ENCODE measurements at regions not wholly inside any gene's neighbourhood (a gene's known extent, or its start where the extent isn't known, plus 50 kb on each side); places are given as distances from the start of the nearest gene placed in this dataset.

DNA sequence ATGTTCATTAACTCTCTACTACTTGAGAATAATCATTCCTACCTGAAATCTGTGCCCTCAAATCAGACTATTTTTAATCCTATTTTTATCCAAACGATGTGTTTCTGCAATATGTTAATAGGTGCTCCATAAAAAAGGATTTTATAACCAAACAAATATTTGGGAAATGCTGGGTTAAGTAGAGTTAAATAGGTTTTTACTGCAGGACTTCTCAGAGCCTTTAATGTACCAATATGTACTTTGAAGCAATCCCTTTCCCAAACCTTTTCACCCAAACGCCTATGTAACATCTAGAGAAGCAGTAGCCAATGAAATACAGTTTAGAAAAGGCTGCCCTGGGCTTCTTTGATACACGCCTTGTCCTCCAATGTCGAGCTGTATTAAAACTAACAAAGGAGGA lies 182.5 kb downstream of the SP3 start:
- DNase-seq, result no peak

DNA sequence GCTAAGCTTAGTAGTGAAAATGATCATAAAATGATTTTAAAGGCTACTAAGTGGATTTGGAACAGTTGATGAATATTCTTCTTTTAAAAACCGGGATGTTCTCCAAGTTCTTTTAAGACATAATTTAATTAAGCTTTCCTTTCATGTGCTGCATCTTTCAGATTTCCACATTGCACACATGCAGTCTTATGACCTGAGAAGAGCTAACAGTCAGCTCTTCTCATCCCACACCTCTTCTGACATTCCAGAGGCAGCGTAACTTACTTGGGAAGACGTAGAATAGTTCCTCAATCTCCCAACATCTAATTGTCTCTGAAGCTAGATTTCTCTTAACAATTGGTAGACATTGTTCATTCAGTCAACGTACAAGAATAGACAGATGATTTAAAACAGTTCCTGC lies 181.8 kb downstream of the SP3 start:
- no peak for DNase-seq

DNA sequence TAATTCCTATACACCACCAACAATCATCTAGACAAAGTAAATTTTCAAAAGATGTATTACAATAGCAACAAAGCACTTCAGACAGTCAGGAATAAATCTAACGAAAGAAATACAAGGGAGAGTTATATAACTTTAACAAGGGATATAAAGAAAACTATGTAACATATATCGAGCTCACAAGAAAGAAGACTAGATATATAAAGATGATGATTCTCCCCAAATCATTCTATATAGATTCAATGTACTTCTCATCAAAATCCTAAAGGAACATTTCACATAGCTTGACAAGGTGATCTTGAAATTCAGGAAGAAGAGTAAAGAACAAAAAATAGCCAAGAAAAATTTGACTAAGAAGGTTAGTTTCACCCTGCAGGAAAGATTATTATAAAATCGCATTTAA lies 179.4 kb downstream of the SP3 start:
- no peak for DNase-seq

DNA sequence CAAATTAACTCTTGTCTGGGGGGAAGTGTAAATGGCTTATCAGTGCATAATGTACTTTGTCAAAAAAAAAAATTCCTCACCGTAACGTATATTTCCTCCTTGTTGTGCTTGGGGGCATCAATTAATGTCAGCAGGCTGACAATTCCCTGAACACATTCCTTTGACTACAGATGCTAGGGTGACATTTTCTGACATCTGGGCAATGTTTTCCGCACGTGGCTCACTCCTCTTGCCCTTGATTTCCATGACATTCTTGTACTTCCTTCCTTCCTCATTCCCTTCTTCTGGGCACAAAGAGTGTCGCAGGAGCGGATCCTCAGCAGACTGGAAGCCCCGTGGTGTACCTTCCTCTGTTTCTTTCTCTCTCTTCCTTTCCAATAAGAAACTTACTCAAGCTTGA lies 173.7 kb downstream of the SP3 start:
- no peak for DNase-seq

DNA sequence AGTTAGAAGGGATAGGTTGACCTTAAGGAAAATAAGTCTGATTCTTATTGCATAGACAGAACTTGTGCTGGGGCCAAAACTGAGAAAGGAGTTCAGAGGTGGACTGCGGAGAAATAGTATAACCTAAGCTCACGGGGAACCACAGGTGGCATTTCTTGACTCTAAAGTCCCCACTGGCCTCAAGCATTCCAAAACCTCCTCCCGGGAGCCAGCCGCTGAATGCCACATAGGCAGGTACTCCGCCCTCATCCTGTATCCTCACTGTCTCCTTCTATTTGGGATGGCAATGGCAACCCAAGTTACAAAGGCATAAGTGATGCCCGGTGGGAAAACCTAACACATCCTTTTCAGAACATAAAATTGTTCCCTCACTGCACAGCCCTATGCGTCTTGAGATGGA lies 173.0 kb downstream of the SP3 start:
- DNase-seq, result no peak

DNA sequence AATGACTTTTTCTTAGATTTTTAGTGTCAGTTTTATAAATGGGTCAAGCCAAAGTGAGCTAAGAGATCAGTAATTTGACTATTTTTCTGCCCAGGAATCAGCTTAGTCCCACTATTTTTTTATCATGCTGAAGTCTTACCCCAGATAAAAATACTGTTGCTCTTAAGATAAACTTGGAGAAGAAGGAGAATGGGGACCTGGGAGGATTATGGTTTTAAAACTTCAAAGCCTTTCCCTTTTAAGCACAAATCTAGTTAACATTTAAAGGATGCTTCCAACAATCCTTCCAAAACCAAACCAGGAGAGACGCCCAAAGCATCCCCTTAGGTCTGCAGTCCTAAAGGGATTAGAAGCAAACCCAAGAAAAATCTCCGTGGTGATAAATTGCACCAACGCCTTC lies 172.4 kb downstream of the SP3 start:
- no peak for DNase-seq

DNA sequence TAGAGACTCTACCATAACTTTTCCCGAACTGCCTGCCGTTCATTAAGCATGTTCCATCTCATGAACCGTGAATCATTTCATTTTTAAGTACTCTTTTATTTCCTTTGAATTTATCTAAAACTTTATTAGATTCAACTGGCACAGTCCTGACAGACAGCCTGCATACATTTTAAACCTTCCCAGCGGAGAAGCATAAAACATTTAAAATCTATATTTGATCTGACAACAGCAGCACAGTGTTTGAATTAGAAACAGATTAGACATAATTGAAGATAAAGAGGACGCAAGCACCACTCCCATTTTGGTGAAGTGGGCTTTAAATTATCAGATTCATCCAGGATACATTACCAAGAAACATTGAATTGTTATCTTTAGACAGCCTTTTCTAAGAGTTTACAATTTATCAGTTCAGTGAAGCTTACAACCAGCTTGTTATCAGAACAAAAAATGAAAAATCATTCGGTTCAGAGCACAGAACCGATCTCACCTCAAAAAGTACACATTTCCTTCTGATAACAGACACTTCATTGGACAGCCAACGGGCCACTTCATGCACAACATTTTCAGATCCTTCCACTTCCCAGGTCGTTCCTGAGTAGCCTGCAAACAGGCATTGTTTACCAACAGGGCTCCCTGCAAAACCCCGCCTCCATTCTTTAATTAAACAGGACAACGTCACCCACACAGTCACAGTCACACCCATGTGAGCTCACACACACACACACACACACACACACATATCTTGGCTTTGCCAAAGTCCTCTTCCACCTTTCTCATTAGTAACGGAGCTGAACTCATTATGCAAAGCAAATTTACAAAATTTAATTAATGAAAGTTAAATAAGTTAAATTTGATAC lies 171.2 kb downstream of the SP3 start:
- DNase-seq, result no peak

DNA sequence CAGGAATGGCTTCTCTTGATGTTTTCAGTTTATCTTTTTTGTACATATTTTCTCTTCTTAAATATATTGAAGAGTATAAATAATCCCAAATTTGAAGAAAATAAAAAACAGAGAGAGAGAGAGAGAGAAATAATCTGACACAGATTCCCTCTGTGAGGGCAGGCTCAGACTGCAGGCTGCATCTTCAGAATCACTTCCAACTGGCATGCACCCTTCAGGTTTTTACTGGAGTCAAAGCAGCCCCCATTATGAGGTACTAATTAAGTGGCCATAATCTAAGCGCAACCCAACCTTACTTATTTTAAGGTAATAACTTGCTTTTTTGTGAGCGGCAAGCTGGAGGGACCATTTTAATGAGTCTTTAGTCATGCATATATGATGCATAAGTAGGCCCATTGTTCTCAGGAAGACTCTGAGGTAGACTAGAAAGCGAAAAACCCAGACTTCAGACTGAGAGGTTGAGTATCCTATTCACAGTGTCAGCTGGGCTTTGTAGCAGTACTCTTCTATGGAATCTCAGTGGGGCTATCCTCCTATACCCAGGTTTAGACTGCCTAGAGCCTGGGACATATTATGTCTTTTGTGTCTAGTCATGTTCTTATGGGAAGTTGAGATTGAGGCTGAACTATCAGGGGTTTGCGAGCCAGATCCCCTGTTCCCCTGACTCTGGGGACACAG lies 167.4 kb downstream of the SP3 start:
- DNase-seq, result no peak

DNA sequence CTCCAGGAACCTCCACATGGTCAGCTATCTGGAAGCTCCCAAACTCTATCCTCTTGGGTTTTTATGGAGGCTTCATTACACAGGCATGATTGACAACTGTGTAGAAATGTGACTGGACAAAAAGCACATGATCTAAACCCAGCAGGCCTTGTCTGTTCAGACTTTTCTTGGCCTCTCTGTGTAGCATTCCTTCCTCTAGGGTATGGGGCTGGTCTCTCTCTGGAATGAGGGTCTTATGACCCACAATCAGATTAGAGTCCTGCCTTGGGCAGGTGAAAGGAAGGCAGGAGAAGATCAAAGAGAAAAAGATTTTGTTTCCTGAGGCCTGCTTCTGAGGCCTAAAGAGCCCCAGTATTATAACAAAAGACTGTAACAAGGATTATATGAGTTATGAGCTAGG lies 162.7 kb downstream of the SP3 start:
- no peak for DNase-seq

DNA sequence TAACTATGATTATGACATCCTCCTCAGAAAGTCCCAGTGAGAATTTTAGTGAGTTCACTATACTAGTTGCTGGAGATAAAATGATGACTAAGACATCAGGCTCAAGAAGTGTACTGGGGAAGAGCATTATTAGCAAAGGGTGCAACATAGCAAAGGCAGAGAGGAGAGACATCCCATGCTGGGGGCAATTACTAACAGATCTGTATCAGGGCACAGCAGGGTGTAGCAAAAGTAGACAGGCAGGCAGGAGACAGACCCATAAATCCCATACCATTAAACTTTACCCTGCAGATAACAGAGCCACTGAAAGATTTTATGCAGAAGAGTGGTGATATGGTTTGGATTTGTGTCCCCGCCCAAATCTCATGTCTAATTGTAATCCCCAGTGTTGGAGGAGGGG lies 161.7 kb downstream of the SP3 start:
- DNase-seq, result no peak

DNA sequence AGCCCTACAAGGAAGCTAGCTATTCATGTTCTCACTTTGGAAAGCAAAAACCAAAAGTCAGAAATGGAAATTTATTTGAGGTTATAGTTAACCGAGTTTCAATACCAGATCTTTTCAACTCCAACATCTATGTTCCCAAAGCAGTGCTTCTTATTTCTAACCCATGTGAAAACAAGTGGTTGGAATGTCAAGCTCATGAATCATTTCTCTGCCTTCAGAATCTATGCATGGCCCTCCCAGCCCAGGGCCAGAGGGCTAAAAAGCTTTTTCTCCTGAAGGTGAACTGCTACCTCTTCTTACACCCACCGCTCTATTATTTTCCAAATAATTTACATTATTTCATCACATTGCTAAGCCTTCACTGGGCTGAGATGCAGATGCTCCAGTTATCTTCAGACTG lies 158.4 kb downstream of the SP3 start:
- DNase-seq, result no peak

DNA sequence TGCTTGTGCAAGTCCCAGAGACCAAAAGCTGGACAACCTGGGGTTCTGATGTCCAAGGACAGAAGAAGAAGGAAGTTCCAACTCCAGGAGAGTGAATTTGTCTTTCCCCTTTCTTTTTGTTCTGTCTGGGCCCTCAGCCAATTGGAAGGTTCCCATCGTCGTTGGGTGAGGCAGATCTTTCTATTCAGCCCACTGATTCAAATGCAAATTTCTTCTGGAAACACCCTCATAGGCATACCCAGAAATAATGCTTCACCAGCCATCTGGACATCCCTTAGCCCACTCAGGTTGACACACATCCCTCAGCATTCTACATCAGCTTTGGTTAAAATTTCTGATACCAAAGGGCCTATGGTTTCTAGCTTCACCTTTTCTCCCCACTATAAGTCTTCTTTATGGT lies 156.5 kb downstream of the SP3 start:
- no peak for DNase-seq

DNA sequence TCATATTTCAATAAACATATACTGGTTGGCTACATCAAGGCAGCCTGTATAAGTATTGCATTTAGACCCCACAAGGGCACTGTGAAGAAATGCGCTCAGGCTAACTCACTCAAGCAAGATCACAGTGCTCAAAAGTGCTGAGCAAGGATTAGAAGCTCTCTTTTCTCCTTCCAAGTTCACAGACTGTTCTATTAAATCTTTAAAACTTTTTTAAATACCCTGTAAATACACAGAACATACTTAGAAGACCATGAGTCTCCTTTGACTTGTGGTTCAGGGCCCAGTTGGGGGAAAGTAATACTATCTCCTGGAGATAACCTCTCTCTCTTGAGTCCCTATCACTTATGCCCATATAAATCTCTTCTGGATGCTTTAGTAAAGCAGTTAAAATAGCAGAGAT lies 152.9 kb downstream of the SP3 start:
- DNase-seq, result no peak

DNA sequence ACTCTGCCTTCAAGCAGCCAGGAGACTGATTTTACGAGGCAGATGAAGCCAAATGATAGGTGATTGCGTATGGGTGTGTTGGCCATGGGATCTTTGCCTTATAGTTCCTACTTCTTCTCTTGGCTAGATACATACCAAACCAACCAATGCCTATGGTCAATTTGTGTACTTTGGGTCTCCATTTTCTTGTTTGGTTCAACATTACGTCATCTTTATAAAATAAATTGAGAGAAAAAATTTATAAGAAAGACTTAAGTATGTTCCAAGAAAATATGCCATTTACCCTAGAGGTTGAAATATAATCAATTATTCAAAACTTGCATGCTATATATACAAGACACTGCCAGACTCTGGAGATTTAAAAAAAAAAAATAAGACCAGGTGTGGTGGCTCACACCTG lies 150.9 kb downstream of the SP3 start:
- DNase-seq, result no peak

DNA sequence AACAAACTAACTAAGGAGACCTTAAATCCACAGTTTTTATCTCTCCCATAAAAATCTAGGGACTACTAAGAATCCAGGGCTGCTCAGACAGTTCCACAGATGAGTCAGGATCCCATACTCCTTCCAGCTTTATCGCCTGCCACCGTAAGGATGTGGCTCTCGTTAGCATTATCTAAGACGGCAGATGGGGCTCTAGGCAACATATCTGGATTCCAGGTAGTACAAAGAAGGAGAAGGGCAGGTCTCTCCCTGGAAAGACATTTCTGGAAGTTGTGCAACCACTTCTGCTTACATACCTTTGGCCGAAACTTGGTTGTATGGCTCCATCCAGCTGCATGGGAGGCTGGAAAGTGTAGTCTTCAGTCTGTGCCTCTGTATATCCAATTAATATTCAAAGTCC lies 149.4 kb downstream of the SP3 start:
- DNase-seq, result no peak

DNA sequence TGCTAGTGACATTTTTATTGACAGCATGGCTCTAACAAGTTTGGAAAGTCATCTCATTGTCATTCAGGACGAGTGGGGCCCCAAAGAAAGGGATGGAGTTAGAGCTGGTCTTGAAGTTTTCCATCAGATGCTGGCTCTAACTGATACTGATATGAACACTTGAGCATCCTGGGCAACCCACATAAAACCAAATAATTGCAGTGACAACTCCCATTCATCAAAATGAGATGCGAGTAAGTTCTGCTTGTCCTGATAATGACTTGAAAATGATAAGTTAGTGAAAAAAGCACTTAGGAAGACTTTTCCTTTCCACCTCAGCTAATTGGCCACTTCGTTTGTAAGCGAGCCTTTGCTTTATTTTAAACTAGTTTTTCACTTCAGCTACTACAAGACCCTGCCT lies 147.6 kb downstream of the SP3 start:
- DNase-seq, result no peak

DNA sequence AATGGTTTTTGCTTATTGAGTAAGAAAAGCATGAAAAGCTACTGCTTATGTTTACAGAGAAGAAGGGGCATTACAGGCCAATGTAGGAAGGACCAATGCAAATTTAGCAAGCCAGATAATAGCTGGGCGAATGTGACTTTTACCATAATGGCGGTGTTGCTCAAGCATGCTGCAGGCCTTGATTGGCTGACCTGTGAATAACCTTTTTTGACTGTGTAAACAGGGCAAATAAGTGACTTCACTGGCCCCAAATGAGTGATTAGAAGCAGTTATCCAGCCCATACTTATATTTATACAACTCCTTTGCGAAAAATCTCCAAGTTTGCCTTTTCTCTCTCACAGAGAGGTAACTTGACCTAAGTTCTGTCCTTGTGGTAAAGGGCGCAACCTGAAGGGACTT lies 146.9 kb downstream of the SP3 start:
- no peak for DNase-seq

DNA sequence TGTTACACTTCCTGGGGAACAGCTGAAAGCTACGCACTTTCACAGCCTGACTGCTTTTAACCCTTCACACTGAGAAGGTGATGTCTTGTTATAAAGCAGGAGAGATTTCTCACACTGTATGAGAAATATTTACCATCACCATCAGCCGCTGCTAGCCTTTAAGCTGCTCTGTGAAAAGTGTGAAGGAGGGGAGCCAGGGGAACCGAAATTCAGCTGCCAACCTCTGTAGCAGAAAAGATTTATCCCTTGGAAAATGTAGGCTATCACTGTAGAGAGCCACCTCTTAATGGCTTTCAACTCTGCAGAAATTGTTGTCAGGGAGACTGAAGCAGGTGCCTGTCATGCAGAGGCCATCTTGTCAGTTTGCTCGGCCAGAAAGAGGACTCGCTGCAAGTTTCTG lies 145.3 kb downstream of the SP3 start:
- DNase-seq, result no peak

DNA sequence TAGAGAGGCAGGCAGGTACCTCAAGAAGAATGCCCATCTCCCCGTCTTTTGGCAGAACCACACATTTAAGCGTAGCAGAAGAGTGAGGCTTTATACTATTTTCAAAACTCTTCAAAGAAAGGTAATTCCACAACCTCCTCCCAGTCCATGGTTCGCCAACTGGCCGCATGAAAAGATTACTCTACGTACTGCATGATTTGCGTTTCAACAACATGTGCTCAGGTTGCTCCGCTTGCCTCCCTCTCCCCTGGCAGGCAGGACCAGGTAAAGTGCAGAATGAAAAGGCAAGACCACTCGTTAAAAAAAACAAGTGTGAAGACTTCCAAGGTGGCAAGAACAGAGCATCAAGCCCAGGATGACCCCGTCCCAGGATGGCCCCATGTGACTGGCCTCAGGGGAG lies 143.7 kb downstream of the SP3 start:
- no peak for DNase-seq

DNA sequence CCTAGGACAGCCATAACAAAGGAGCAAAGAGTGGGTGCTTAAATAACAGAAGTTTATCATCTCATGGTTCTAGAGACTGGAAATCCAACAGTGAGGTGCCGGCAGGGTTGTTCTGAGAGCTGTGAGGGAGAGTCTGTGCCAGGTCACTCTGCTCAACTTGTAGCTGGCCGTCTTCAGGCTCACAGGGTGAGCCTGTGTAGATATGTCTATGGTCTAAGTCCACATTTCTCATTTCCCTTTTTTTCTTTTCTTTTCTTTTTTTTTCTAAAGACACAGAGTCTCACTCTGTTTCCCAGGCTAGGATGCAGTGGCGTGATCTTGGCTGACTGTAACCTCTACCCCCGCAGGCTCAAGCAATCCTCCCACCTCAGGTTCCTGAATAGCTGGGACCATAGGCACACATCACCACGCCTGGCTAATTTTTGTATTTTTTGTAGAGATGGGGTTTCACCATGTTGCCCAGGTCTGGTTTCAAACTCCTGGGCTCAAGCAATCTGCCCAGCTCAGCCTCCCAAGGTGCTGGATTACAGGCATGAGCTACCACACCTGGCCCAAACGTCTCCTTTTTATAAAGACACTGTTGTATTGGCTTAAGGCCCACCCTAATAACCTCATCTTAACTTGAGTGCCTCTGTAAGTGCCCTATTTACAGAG lies 142.2 kb downstream of the SP3 start:
- no peak for DNase-seq

DNA sequence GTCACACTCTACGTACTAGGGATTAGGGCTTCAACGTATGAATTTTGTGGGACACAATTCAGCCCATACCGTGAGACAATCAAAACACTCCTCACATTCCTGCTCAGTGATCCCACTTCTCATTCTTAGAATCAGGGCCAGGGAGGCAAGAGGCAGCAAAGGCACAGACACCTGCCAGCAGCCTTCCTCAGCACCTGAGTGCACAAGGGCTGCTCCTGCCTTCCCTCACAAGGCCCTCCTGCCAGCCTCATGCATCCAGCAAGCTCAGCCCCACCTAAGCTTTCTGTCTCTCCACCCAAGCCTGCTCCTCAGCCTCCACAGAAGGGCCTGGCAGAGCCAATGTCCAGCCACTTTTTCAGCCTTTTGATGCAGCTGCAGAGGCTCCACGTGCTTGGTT lies 141.6 kb downstream of the SP3 start:
- no peak for DNase-seq

DNA sequence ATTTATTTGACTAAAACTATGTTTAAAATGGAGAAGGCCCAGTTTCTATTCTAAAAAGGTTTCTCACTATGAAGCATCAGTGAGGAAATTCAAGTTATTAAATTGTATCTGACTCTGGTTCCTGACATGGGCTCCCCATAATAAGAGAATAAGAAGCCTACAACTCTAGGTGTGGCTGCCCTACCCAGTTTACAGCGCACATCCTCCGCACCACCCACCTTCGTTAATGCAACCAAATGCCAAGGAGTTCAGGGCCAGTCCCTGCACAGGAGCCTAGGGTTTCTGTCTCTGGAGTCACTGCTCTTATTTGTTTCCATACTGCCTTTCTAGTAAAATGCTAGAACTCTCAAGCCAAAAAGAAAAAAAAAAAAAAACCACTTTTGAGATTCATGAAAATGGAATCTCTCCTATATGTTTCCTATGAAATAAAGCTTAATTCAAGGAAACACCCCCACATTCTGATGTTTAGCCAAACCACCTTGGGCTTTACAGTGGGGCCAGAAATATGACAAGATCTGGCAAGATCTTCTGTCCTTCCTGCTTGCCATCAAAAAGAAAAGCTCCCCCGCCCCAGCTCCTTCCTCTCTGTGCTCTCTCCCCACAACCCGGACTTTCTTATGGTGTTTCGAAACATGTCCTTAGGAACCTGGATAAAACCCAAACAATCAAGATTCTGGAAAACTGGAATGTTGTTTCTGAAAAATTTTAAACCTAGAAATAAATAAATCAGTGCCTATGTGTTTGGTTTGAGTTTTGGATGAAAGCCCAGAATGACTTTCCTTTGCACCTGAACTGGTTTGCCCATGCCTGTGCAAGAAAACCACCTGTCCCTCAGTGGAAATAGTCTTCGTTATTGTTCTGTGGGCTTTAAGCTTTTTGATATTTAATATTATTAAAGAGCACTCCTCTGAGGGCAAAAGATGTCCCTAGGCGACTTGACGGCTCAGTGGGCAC lies 136.7 kb downstream of the SP3 start:
- no peak for DNase-seq

DNA sequence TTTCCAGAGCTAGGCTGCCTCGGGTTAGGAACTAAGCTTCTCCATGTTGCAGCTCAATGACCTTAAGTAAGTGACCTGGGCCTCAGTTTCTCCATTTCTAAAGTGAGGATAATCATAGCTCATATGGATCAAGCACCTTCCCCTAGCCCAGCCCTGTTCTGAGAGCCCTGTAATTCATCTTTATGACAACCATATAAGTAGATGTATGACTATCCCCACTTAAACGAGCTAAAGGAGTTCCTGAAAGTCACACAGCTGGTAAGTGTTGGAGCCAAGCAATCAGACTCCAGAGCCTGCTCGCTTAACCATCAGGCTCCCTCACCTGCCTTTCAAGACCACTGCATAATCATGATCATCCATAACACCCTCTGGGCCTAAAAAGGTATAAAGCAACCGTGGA lies 135.4 kb downstream of the SP3 start:
- DNase-seq, result no peak
